Fibroblast of the conjunctiva (primary cell): ENCODE measurements at regions not wholly inside any gene's neighbourhood (a gene's known extent, or its start where the extent isn't known, plus 50 kb on each side); places are given as distances from the start of the nearest gene placed in this dataset.

ENCODE experiments used
- DNase-seq: peaks from one replicate; pipeline ENCODE4 v3.0.0-alpha.2; 2010; ENCODE audit warnings: low read depth

DNA sequence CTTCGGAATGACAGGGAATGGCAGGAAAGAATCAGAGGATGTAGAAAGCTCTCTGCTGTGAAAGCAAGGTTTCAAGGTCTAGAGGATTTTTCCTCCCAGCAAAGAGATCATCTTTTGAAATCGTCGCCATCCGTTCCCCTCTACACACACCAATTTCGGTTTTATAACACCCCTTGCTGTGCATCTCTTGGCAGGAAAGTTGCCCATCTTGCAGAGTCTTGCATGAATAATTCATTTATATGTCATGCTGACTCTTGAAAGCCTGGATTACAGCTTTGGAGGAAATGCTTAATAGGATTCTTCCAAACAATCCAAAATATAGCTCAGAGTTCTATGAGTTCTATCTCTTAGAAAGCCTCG lies 262.7 kb downstream of the CHL1 start:
- no peak for DNase-seq

- no peak for DNase-seq
Observed at GRCh38 chr3:461006-461405, 264.4 kb downstream of the CHL1 start.

- no peak for DNase-seq
Observed at GRCh38 chr3:462851-463250, 266.3 kb downstream of the CHL1 start.

DNA sequence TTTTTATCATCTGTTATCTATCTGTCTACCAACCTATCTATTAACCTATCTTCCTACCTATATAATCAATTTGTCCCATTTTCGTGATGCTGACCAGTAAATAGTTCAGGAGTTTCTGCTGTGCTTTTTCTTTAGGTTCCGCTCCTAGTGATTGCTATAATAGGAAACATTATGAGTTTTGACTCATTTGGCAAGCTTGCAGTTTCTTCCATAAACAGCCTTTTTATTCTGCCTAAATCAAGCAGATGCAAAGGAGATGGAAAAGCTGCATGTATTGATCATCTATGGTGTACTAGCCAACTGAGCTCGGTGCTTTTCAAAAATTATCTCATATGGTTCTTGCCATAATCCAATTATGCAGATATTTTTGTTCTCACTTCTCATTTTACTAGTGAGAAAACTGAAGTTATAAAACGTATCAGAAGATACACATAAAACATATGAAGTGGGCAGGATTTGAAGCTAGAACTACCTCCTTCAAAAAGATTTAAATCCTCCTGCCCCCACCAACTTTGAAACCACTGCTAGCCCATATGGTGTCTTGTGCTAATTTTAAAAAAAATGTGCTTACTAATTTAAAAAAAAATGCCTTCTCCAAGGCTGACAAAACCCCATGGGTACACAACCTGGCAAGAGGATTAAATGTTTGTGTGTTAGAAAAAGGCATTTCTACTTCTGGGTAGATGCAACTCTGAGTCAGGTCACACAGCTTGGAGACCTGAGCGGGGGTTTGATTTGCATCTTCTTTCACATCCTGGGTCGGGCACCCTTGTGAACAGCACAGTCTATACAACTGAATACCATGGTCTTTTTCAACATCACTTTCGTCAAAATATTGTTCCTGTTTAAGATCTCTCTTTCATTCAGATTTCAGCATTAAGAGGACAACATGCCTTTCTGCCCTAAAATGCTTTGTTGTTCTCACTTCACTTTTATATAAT lies 267.0 kb downstream of the CHL1 start:
- DNase-seq = no peak

DNA sequence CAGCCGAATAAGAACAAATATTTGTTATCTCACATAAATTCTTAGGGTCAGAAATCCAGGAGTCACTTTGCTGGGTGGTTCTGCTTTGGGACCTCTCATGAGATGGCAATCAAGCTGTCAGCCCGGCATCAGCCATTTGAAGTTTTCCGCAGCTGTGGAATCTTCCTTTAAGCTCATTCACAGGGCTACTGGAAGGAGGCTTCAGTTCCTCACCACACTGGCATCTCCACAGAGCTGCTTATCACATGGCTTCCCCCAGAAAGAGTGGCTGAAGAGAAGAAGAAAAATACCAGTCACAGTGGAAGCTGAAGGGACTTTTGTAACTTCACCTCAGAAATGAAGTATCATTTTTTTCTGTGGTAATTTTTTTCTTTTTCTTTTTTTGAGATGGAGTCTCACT lies 267.7 kb downstream of the CHL1 start:
- no peak for DNase-seq

GRCh38 chr3:468172-468571 lies 271.6 kb downstream of the CHL1 start:
- no peak for DNase-seq

DNA sequence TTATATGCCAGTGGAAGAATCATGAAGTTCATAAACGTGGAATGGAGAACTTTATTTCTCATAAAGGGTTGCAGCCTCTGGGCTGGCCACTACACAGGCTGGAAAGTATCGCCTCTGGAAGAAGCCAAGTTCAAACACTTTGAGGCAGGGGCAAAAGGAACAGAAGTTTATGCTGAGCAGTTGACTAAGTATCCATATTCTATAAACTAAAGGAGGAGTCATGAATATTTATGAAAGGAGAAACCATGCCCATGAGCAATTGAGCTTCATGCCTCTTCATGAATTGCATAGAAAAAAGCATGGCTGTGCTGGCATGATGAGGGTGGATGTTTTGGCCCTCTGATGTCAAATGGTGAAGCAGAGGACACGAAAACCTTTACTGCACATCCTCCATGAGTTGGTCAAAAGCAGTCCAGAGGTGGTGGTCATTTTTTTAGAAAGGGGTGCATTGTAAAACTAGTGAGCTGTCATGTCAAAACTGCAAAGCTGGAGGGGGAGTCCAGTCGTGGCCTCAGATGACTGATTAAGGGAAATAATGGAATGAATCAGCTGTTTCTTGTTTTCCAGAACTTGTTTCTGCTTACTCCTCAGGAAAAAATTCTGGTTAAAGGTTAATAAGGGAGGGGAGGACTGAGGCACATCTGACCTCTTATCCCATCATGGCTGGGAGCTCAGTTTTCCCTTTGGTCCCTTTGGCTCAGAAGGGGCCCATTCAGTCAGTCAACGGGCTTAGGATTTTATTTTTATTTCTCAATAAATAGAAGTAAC lies 276.7 kb downstream of the CHL1 start:
- DNase-seq = no peak

DNA sequence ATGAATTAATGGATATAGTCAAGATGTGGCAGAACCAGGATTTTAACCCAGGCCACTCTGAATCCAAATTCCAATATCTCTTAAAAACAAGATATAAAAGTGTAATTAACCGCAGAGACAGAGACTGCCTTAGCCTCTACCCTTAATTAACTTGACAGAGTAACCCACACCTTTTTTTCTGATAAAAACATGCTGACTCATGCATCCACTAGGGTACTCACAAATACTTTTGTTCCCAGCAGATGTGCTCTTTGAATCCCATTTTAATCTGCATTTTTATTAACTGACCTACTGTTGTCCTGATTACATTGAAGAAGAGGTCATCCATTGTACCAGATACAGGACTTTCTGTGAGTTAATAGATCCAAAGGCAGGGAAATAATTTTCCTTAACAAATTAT lies 278.3 kb downstream of the CHL1 start:
- no peak for DNase-seq

- DNase-seq = no peak
Observed at GRCh38 chr3:480070-480469, 283.5 kb downstream of the CHL1 start.

DNA sequence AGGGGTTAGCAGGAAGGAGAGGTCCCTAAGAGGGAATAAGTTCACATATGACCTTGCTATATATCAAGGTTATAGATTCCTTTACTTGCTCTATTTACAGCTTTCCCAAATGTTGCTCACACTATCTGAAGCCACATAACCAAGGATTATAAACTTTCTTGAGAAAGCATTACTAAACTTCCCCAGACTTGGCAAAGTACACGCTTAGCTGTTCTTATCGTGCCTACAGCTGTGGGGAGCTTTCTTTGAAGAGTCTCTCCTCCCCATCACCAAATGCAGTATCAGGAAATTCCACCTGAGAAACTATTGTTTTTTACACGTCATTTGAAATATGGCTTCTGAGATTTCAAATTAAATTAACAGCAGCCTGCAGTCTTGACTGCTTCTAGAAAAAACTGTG lies 284.5 kb downstream of the CHL1 start:
- DNase-seq = no peak

GRCh38 chr3:481680-482079 lies 285.1 kb downstream of the CHL1 start:
- DNase-seq = no peak

GRCh38 chr3:482479-482878 lies 285.9 kb downstream of the CHL1 start:
- DNase-seq = no peak

DNA sequence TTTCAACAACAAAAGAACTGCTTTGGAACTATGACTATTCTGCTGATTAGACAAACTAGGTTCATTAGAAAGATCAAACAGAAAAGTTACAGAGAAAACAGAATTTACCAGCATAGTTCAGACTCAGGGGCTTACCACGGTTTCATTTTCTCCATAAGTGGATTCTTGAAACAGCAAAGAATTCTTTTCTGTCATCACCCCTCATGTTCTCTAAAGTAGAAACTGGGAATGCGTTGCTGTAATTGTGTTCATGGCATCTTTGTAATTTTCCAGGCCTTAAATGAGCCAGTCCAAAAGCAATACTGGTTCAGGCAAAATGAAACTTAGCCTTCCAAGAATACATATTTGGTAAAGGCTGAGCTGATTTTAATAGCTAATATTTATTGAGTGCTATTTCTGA lies 287.8 kb downstream of the CHL1 start:
- DNase-seq = no peak

GRCh38 chr3:487614-488013 lies 291.1 kb downstream of the CHL1 start:
- no peak for DNase-seq

GRCh38 chr3:492586-493316 lies 296.2 kb downstream of the CHL1 start:
- no peak for DNase-seq

DNA sequence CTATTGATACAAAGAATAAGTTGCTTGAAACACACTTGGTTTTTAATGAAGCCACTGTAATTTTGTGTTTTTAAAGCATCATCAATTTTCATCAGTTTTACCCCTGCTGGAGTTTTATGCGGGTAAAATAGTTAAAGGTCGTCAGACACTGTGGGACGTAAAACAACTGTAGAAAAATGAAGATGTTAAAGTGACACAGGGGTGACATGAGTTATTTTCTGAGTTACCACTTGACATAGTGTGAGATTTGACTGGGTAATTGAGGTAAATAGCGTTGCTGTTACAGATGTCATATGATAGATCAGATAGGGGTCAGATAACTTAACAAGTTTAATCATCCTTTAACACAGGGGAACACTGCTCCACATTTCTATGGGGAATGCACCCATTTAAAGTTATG lies 297.6 kb downstream of the CHL1 start:
- no peak for DNase-seq

GRCh38 chr3:498487-498886 lies 301.9 kb downstream of the CHL1 start:
- DNase-seq = no peak

DNA sequence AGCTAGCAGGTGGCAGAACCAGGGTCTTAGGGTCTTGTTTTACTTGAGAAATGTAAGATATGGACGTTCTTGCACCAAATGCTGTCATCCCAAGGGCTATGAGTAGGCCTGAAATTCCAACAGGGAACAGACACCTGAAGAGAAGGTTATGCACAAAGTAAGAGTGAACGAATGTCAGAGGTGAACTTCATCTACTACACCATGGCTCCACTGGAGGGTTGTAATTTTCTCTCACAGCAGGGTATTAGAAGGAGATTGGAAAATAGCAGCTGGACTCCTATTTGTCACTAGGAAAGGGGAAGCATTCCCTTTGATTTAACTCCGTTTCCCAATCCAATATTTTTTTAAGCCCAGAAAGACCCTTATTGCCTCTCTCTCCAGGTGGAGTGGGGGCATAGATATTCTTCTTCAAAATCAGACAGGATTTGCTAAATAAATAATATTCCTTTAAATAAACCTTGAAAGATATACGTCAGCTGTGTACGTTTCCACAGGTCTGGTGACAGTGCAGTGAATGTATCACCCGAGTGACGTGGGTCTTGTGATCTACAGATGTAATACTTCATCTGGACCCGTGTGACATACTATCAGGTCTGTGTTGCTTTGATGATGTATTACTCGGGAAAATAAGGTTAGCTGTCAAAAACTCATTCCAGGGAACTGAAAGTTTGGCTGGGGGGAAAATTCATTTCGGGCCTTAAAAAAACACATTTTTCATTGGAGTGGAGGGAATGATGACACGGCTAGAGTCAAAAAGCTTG lies 302.6 kb downstream of the CHL1 start:
- no peak for DNase-seq

DNA sequence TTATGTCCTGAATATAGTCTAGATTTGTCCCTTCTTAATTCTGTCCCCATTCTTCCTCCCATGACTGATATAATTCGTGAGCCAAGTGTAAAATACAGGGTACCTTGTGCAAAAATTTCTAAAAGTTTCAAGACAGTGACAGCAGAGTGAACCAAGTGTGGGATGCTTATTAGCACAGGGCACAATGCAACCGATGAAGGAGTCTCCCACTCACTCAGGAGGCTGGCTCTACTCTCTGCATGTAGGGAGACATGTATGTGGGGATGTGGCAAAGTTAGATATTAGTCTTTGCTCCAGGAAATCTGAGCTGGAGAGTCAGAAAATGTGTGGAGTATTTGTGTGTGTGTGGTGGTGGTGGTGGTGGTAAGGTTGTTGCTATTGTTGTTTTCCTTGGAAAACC lies 305.9 kb downstream of the CHL1 start:
- no peak for DNase-seq

DNA sequence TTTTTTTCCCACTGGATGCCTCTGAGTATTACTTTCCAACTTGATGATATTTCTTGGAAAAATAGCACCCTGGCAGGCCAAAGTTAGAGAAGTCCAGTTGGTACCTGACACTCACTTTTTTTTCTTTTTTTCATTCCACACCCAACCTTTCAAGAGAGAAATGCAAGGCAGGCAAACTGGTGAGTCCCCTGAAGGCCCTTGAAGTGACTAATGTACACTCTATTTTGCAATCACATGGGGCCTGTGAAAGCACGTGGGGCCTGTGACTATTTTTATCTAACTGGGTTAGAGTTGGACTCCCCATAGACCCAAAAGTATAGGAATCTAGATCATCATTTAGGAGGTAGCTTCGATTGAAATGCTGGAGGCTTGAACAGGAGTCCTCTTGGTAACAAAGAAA lies 316.7 kb downstream of the CHL1 start:
- DNase-seq = no peak

GRCh38 chr3:514192-514591 lies 317.6 kb downstream of the CHL1 start:
- DNase-seq = no peak

DNA sequence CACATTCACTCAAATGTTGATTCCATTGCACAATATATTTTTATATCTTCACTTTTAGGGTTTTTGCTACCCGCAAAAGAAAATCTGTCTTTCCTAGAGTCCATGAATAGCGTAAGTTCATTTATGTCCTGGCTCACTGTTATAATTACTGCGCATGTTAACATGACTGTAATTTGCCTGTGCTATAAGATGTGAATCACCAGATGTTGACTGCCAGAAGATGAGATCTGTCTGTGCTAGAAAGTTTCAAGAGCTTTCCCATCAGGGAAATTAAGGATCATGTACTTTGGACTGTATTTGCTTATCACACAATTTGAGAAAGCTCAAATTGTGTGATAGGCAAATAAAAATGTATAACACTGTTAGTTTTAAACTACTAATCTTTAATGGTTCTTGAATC lies 322.5 kb downstream of the CHL1 start:
- DNase-seq = no peak
